ENCODE measurements at regions not wholly inside any gene's neighbourhood (a gene's known extent, or its start where the extent isn't known, plus 50 kb on each side); places are given as distances from the start of the nearest gene placed in this dataset.

GRCh38 chr16:87542531-87543102, 49.8 kb upstream of the ZCCHC14 start:
- Histone ChIP-seq H3K27ac (ENCODE audit: insufficient read depth in 1 of 2, low read depth in 1 of 2, low read length in 2 of 2, poor library complexity in 1 of 2, severe bottlenecking in 2 of 2) (no peak overlapping the region), H3K4me3 (ENCODE audit: control insufficient read depth in 1 of 7, extremely low read depth in 1 of 7, insufficient read depth in 4 of 7, low read depth in 2 of 7, low read length in 6 of 7) (no peak overlapping the region), H3K36me3 (ENCODE audit: control insufficient read depth in 4 of 4, insufficient read depth in 4 of 4, low read length in 3 of 4) (no peaks in the 10 kb centered on the region), H3K9me3 (ENCODE audit: control extremely low read depth in 1 of 5, control insufficient read depth in 4 of 5, insufficient read depth in 2 of 5, low read depth in 1 of 5, low read length in 4 of 5) (peaks cover 0 to 11% (median 9%) of the 10 kb centered on the region in 5 experiments), H3K27me3 (replicated peaks in 2 of 5; ENCODE audit: control insufficient read depth in 4 of 5, insufficient read depth in 5 of 5, low read length in 4 of 5) (peaks cover 0 to 26% (median 13%) of the 10 kb centered on the region in 5 experiments), H3K4me1 (ENCODE audit: control extremely low read depth in 1 of 4, control insufficient read depth in 4 of 4, insufficient read depth in 4 of 4, low read length in 3 of 4) (peaks cover 0 to 19% (median 12%) of the 10 kb centered on the region in 4 experiments)
- CTCF ChIA-PET, result interaction anchor here (0.7 to 1.2 kb wide), 3 partner anchors 9 to 29 kb away, joined by 3 to 4 read pairs (median 3); no protein-coding TSS in a partner anchor
- DNase-seq, result no peak
- WGBS (ENCODE audit: insufficient coverage), result 92% methylated on average over 12 of the region's 17 CpGs
- POLR2A ChIA-PET, result interaction anchor here (0.6 kb wide), 1 partner anchor 11 kb away, joined by 3 read pairs; no protein-coding TSS in a partner anchor

Measured in common myeloid progenitor, CD34-positive (primary cell).